ENCODE measurements at regions not wholly inside any gene's neighbourhood (a gene's known extent, or its start where the extent isn't known, plus 50 kb on each side); places are given as distances from the start of the nearest gene placed in this dataset.

GRCh38 chr11:112310848-112311247 is 50.2 kb upstream of the PLET1 start:
- H3K4me3 Mint-ChIP-seq: no peak overlapping the region
- H3K4me1 Mint-ChIP-seq: no peaks in the 10 kb centered on the region
- no peaks in the 10 kb centered on the region for H3K27me3 Mint-ChIP-seq
- CTCF ChIA-PET: no interaction called here
- ATAC-seq (ENCODE audit: low read depth) (no peak), DNase-seq (no peak)
- POLR2A ChIA-PET: no interaction called here
- no peak overlapping the region for H3K27ac Mint-ChIP-seq
- no peak for TF ChIP-seq CTCF (IDR thresholded peaks at IDR 0.05)
- intact Hi-C loops (cut with micrococcal nuclease): no loop called here
- H3K9me3 Mint-ChIP-seq: peaks cover 4% of the 10 kb centered on the region
- H3K36me3 Mint-ChIP-seq (ENCODE audit: low read depth): peaks cover 4% of the 10 kb centered on the region

GRCh38 chr11:112315057-112315720 is 54.5 kb upstream of the PLET1 start:
- H3K9me3 Mint-ChIP-seq: no peaks in the 10 kb centered on the region
- intact Hi-C loops (cut with micrococcal nuclease): no loop called here
- peaks cover 4% of the 10 kb centered on the region for H3K36me3 Mint-ChIP-seq (ENCODE audit: low read depth)
- CTCF ChIA-PET: no interaction called here
- DNase-seq (no peak), ATAC-seq (ENCODE audit: low read depth) (no peak)
- no peak overlapping the region for H3K27ac Mint-ChIP-seq
- TF ChIP-seq CTCF (IDR thresholded peaks at IDR 0.05): no peak
- no peaks in the 10 kb centered on the region for H3K27me3 Mint-ChIP-seq
- no peak overlapping the region for H3K4me3 Mint-ChIP-seq
- no peaks in the 10 kb centered on the region for H3K4me1 Mint-ChIP-seq
- POLR2A ChIA-PET: no interaction called here

- H3K4me1 Mint-ChIP-seq: no peaks in the 10 kb centered on the region
- TF ChIP-seq CTCF (IDR thresholded peaks at IDR 0.05): no peak
- no peak overlapping the region for H3K4me3 Mint-ChIP-seq
- intact Hi-C loops (cut with micrococcal nuclease): no loop called here
- ChIA-PET CTCF (no interaction called here), POLR2A (no interaction called here)
- ATAC-seq (ENCODE audit: low read depth) (no peak), DNase-seq (no peak)
- no peak overlapping the region for H3K27ac Mint-ChIP-seq
- no peaks in the 10 kb centered on the region for H3K27me3 Mint-ChIP-seq
- no peaks in the 10 kb centered on the region for H3K9me3 Mint-ChIP-seq
- H3K36me3 Mint-ChIP-seq (ENCODE audit: low read depth): peaks cover 4% of the 10 kb centered on the region
These were observed 55.4 kb upstream of the PLET1 start for GRCh38 chr11:112315861-112316739.

GRCh38 chr11:112316971-112317370 is 56.3 kb upstream of the PLET1 start:
- H3K4me3 Mint-ChIP-seq: no peak overlapping the region
- ChIA-PET CTCF (no interaction called here), POLR2A (no interaction called here)
- ATAC-seq (ENCODE audit: low read depth) (no peak), DNase-seq (no peak)
- intact Hi-C loops (cut with micrococcal nuclease): no loop called here
- no peaks in the 10 kb centered on the region for H3K9me3 Mint-ChIP-seq
- peaks cover 2% of the 10 kb centered on the region for H3K36me3 Mint-ChIP-seq (ENCODE audit: low read depth)
- no peaks in the 10 kb centered on the region for H3K4me1 Mint-ChIP-seq
- TF ChIP-seq CTCF (IDR thresholded peaks at IDR 0.05): no peak
- no peak overlapping the region for H3K27ac Mint-ChIP-seq
- no peaks in the 10 kb centered on the region for H3K27me3 Mint-ChIP-seq

GRCh38 chr11:112318184-112318591 is 57.5 kb upstream of the PLET1 start:
- intact Hi-C loops (cut with micrococcal nuclease): no loop called here
- Mint-ChIP-seq H3K27me3 (no peaks in the 10 kb centered on the region), H3K4me3 (no peak overlapping the region), H3K4me1 (no peaks in the 10 kb centered on the region), H3K36me3 (ENCODE audit: low read depth) (peaks cover 2% of the 10 kb centered on the region), H3K9me3 (no peaks in the 10 kb centered on the region), H3K27ac (no peak overlapping the region)
- ChIA-PET CTCF (no interaction called here), POLR2A (no interaction called here)
- TF ChIP-seq CTCF (IDR thresholded peaks at IDR 0.05): no peak
- ATAC-seq (ENCODE audit: low read depth) (no peak), DNase-seq (no peak)

All from activated B cell treated with CpG ODN at 0.5 μM for 24 hours (primary cell).